Gastrocnemius medialis (tissue), 4 donors: ENCODE measurements at regions not wholly inside any gene's neighbourhood (a gene's known extent, or its start where the extent isn't known, plus 50 kb on each side); places are given as distances from the start of the nearest gene placed in this dataset.

Source experiments
- ATAC-seq, 2 donors: fragments of 150-250 bp; one replicate each; pipeline ENCODE4 v1.9.1; 2016
- DNase-seq, 2 donors: peaks; one replicate each; pipeline ENCODE4 v3.0.0-alpha.2; 2019
- H3K27ac ChIP-seq, 4 donors: fragments of 200-600 bp; sonication (generic); 1 replicate in 1 of 4; 2 replicates in 3 of 4; pipeline ENCODE4 v1.5.1; 2016 to 2018; ENCODE audit warnings: mild to moderate bottlenecking in 2 of 4, moderate library complexity in 1 of 4
- H3K27me3 ChIP-seq, 3 donors: fragments of 200-600 bp; sonication (generic) in 2 of 3; 1 replicate in 1 of 3; 2 replicates in 2 of 3; pipeline versions ENCODE4 v1.5.1 to v1.6.0; 2016 to 2019; ENCODE audit warnings: mild to moderate bottlenecking in 1 of 3, moderate library complexity in 1 of 3
- H3K36me3 ChIP-seq, 2 donors: fragments of 200-600 bp; sonication (generic) in 1 of 2; one replicate each; pipeline ENCODE4 v1.5.1; 2017 to 2018
- H3K4me1 ChIP-seq, 2 donors: fragments of 200-600 bp; sonication (generic) in 1 of 2; one replicate each; pipeline ENCODE4 v1.5.1; 2016 to 2017; ENCODE audit warnings: mild to moderate bottlenecking in 2 of 2
- H3K4me3 ChIP-seq, 4 donors: fragments of 200-600 bp; sonication (generic) in 3 of 4; 1 replicate in 1 of 4; 2 replicates in 3 of 4; pipeline ENCODE4 v1.5.1; 2016 to 2019; ENCODE audit warnings: mild to moderate bottlenecking in 2 of 4
- H3K9me3 ChIP-seq, 3 donors: fragments of 200-600 bp; sonication (generic) in 2 of 3; 1 replicate in 1 of 3; 2 replicates in 2 of 3; pipeline ENCODE4 v1.5.1; 2016 to 2019
- POLR2A ChIP-seq, 2 donors: fragments of 450-650 bp; IDR thresholded peaks; one replicate each; pipeline ENCODE4 v1.6.1; 2017; ENCODE audit warnings: antibody characterized with exemption in 2 of 2, mild to moderate bottlenecking in 2 of 2, moderate library complexity in 2 of 2
- in situ Hi-C, 4 donors: fragments of 200-750 bp; cut with MboI; loops; one replicate each; pipeline versions ENCODE4 v1.15.0 to v1.8.0; 2017; ENCODE audit warnings: low sequenced_read_pairs in 4 of 4
- intact Hi-C: fragments of 100-400 bp; cut with DNase I; formaldehyde crosslinking; loops from one replicate; pipeline ENCODE4 v1.15.1; 2023; ENCODE audit warnings: low total_unique reads
- TF ChIP-seq, protein P1 (sequence below), 5 experiments: fragments of 450-650 bp in 3 of 5; fragments of 200-600 bp in 2 of 5; sonication (generic) in 2 of 5; IDR thresholded peaks in 4 of 5; conservative IDR thresholded peaks in 1 of 5; 1 replicate in 4 of 5; 2 replicates in 1 of 5; pipeline ENCODE4 v1.5.1; 2016 to 2019; ENCODE audit warnings: antibody characterized with exemption in 5 of 5, mild to moderate bottlenecking in 3 of 5, moderate library complexity in 3 of 5

DNA sequence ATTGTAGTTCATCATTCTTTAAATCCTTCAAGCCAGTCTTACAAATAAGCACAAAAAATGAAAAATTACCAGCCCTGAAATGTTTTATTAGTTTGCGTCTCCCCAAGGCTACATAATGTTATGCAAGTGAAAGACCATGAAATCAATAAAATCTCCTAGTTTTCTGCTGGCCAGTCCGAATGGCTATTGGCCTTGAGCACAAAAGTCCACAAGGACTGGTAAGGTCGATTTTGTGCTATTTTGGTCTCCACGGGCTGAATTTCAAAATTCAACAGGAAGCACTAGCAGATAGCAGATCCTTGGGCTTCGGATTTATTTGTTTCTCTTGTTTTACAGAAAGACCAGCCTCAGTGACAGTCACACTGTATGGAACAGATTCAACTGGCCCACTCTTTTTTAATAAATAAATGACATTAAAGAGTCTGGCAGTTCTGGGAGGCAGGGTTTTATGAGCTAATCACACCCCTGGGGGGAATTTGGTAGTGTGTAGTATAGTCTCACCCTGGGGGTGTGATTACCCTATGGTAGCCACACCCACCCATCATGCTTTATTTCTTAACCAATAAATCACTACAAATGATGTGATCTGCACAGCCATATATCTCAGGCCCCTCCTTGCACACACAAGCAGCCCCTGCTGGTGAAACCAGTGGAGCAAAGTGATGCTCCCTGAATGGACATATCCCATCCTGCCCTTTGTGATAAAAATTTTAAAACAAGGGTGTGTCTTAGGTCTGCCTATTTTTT, 51.1 kb upstream of the TMEM33 start:
- DNase-seq (no peak), ATAC-seq (no peak)
- Histone ChIP-seq H3K9me3 (no peaks in the 10 kb centered on the region), H3K27ac (no peak overlapping the region), H3K4me3 (no peak overlapping the region), H3K36me3 (no peaks in the 10 kb centered on the region), H3K4me1 (peaks cover 19 to 27% of the 10 kb centered on the region in 2 donors), H3K27me3 (peaks cover 35 to 38% (median 35%) of the 10 kb centered on the region in 3 donors)
- in situ Hi-C loops (loop anchor here (10.0 to 25.0 kb wide), 3 partner anchors 189 to 599 kb away; no protein-coding TSS in a partner anchor), intact Hi-C loops (loop anchor here (1.0 to 10.0 kb wide), 2 partner anchors 191 to 599 kb away; no protein-coding TSS in a partner anchor)
- no peak for TF ChIP-seq POLR2A (IDR thresholded peaks at IDR 0.05)
- TF ChIP-seq, protein P1, sequence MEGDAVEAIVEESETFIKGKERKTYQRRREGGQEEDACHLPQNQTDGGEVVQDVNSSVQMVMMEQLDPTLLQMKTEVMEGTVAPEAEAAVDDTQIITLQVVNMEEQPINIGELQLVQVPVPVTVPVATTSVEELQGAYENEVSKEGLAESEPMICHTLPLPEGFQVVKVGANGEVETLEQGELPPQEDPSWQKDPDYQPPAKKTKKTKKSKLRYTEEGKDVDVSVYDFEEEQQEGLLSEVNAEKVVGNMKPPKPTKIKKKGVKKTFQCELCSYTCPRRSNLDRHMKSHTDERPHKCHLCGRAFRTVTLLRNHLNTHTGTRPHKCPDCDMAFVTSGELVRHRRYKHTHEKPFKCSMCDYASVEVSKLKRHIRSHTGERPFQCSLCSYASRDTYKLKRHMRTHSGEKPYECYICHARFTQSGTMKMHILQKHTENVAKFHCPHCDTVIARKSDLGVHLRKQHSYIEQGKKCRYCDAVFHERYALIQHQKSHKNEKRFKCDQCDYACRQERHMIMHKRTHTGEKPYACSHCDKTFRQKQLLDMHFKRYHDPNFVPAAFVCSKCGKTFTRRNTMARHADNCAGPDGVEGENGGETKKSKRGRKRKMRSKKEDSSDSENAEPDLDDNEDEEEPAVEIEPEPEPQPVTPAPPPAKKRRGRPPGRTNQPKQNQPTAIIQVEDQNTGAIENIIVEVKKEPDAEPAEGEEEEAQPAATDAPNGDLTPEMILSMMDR (IDR thresholded peaks at IDR 0.05 in 4 of 5, conservative IDR thresholded peaks at IDR 0.05 in 1 of 5), result no peak

DNA sequence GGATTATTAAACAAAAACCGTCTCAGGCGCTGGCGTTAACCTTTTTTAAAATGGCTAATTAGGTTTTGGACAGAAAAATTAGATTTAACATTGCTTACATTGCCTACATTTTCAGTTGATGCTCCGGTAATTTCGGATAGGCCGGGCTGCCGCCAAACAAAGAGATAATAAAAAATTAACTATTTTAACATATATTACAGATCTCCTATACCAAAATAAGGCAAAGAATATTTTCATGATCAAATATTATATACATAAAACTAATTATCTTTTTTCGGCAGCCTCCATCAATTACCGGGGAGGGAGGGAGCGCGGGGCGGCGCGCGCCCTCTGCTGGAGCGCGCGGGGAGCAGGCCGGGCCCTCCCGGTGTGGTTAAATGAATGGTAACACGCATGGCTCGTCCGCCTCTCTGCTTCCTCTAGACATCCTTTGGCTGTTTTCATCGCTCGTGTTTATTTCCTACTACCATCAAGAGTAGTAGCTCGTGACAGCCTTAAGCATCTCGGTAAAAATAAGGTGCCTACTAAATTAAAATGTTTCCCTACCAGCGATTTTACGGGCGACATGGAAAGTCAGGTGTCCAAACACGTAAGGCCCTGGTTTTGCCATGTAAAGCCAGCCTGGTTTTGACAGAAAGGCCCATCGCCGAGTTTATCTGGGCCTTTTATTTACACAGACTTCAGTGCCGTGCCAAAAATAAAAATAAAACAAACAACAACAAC, 52.4 kb upstream of the TMEM33 start:
- intact Hi-C loops, result loop anchor here (1.0 to 10.0 kb wide), 2 partner anchors 189 to 598 kb away; no protein-coding TSS in a partner anchor
- Histone ChIP-seq H3K4me1 (peaks cover 19 to 27% of the 10 kb centered on the region in 2 donors), H3K27ac (no peak overlapping the region), H3K27me3 (peaks cover 49 to 52% (median 49%) of the 10 kb centered on the region in 3 donors), H3K9me3 (no peaks in the 10 kb centered on the region), H3K4me3 (peak overlapping the region; percentile 49 to 69 (median 50)), H3K36me3 (no peaks in the 10 kb centered on the region)
- ATAC-seq, result peak in 1 of 2 donors; percentile 58
- in situ Hi-C loops, result loop anchor here (10.0 to 25.0 kb wide), 3 partner anchors 188 to 598 kb away; no protein-coding TSS in a partner anchor
- TF ChIP-seq POLR2A (IDR thresholded peaks at IDR 0.05), result no peak
- TF ChIP-seq, protein P1 (IDR thresholded peaks at IDR 0.05 in 4 of 5, conservative IDR thresholded peaks at IDR 0.05 in 1 of 5), result peak; percentile 53 to 94 (median 64)
- no peak for DNase-seq

DNA sequence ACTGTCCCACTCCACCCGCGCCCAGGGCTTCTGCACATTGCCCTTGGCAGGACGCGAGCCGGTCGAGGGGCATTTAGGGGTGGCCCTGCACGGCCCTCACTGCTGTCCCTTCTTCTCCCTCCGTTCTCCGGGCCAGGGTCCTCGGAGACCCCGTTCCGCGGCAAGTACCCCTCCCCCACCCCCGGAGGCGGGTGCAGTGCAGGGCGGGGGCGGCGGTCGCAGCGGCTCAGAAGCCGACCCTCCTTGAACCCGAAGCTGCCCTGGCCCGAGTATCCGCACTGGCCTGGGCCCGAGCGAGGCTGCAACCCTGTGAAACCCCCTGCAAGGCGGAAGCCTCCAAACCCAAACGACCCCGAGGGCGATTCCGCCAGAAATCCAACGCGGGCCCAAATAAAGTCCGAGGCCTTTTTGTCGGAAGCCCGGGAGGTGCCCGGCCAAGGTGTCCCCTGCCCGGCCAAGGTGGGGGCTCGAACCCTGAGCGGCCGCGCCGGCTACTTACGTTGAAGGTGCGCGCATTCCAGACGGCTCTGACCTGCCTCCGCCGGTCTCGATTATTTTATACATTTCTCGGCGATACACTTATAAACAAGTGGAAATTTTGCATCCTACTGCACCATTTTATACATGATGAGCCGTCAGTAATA, 53.1 kb upstream of the TMEM33 start:
- H3K27ac ChIP-seq, result no peak overlapping the region
- peaks cover 56 to 59% (median 56%) of the 10 kb centered on the region in 3 donors for H3K27me3 ChIP-seq
- DNase-seq (no peak), ATAC-seq (no peak)
- no peaks in the 10 kb centered on the region for H3K36me3 ChIP-seq
- no peaks in the 10 kb centered on the region for H3K9me3 ChIP-seq
- intact Hi-C loops (loop anchor here (10.0 kb wide), 1 partner anchor 597 kb away; no protein-coding TSS in a partner anchor), in situ Hi-C loops (loop anchor here (10.0 to 25.0 kb wide), 3 partner anchors 187 to 597 kb away; no protein-coding TSS in a partner anchor)
- H3K4me3 ChIP-seq, result peak overlapping the region; percentile 49 to 69 (median 50)
- peaks cover 19 to 27% of the 10 kb centered on the region in 2 donors for H3K4me1 ChIP-seq
- TF ChIP-seq POLR2A (IDR thresholded peaks at IDR 0.05), result no peak
- TF ChIP-seq, protein P1 (IDR thresholded peaks at IDR 0.05 in 4 of 5, conservative IDR thresholded peaks at IDR 0.05 in 1 of 5), result no peak
